NCI-H774 (cell line): ENCODE measurements at regions not wholly inside any gene's neighbourhood (a gene's known extent, or its start where the extent isn't known, plus 50 kb on each side); places are given as distances from the start of the nearest gene placed in this dataset.
"Not testable (repeated sequence)": the region's sequence is repeated elsewhere in the genome, so short reads cannot be mapped to it uniquely, and the experiment has no call there.

Experiments used
- DNase-seq: peaks from one replicate; lab custom pipeline; 2025; lab: John Stamatoyannopoulos, UW

DNA sequence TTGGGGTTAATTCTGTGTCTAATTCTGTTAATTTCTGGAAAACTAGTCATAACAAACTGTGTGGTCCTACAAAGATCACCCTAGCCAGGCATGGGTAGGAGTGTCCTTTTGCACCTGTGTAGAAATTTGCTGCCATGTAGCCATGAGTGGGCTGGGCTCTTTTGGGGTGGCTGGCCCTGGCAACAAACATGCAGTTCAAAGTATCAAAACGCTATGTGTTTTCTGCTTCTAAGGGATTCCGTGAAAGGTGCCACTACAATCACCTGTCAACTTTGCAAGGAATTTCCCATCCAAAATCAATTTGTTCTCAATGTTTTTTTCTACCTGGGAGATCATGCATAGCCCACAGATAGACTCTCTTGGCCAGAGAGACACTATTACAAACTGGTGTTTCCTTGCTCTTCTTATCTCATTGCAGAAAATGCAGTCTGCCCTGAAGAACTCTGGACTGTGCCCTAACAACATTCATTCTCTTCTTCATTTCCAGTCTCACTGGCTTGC, 537.7 kb upstream of the ID2 start:
- DNase-seq: no peak

DNA sequence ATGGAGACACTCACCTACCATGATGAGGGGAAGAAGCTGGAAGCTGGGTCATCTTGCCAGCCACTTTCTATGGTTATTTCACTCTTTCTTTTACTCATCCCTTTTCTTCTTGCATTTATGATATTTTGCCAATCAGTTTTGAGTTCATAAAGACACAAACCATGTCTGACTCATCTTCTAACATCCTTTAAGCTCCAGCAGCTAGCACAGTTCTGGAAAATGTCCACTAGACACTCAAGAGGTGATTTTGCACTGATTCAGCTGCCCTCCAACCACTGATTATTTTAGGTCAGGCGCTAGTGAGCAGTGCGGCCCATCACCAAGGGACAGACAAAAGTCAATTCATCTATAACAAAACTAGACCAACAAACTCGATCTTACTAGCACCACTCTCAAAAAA, 537.1 kb upstream of the ID2 start:
- DNase-seq: no peak

DNA sequence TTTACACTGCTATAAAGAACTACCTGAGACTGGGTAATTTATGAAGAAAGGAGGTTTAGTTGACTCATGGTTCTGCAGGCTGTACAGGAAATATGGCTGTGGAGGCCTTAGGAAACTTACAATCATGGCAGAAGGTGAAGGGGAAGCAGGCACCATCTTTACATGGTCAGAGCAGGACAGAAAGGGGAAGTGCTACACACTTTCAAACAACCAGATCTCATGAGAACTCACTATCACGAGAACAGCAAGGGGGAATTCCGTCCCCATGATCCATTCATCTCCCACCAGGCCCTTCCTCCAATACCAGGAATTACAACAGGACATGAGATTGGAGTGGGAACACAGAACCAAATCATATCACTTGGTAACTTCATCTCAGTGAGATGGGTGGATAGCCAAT, 536.5 kb upstream of the ID2 start:
- not testable (repeated sequence) for DNase-seq

DNA sequence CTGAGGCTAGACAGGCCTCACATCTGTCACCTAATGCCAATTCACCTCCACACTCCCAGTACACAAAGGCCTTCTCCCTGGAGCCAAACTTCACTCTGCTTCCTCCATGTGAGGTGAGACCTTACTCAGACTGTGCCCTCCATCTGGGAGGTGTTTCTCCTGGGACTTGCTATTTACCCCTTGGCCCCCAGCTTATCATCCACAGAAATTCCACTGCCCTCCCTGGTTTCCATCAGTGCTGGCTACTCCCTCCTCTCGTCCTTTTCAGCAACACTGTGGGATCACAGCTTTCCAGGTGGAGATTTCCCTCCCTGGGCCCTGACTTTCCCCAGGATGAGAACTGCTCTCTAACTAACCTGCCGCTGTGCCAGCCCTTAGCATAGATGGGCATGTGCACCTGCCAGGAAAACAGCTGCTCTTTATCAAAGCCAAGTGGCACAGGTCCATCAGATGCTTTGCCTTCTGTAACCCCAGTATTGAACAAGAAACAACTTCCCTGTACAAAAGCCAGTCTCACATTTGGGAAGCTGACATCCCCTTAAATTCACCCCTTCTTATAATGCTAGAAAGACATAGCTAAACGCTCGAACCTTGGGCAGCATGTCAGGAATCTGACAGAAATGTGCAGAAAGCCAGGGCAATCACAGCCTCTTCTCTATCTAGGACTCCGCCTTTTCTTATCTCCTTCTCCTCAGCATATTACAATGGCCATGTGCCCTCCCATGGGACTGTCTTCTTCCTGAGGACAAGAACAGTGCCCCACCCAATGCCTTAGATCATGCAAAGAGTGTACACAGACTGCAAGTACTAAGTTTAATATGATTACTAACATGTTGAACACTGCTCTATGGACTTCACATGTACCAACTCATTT, 535.5 kb upstream of the ID2 start:
- peak; percentile 48 for DNase-seq

DNA sequence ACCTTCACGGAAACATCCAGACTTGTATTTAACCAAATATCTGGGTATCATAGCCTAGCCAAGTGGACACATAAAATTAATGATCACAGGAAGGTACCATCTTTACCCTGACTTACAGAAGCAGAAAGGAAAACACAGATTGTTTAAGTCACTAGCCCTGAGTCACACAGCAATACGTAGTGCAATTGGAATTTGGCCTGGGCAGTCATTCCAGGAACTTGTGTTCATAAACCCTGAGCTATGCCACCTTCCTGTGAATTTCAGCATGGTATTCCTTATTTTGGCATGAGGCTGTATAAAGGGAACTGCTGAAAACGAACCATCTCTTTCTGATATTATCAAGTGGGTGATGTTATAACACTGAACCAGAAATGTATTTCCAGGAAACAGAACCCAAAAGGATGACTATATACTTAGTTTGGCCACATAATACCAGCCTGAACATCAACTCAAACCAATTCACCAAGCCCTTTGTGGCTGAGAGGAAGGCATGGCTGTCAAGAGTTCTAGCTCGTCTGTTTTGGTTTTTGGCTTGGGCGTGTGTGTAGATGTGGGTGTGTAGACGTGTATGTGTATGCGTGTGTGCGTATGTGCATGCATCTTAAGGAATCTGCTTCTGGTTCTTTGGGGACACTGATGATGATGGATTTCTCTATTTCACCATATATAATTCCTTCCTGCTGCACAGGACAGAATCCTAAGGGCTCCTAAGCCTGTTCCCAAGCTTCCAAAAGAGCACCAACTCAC, 533.4 kb upstream of the ID2 start:
- DNase-seq: no peak

DNA sequence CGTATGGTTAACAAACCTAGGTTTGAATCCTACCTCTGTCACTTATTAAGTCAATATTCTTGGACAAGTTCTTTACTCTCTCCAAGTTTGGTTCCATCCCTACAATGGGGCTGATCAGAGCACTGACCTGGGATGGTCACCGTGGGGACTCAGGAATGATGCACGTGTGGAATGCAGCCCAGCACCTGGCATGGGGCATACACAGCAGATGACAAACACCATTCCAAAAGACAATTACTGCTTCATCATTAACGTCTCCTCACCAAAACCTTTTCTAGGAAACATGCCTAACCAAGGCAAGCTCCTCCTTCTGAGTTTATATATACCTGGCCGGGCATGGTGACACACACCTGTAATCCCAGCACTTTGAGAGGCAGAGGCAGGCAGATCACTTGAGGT, 532.9 kb upstream of the ID2 start:
- DNase-seq: no peak

DNA sequence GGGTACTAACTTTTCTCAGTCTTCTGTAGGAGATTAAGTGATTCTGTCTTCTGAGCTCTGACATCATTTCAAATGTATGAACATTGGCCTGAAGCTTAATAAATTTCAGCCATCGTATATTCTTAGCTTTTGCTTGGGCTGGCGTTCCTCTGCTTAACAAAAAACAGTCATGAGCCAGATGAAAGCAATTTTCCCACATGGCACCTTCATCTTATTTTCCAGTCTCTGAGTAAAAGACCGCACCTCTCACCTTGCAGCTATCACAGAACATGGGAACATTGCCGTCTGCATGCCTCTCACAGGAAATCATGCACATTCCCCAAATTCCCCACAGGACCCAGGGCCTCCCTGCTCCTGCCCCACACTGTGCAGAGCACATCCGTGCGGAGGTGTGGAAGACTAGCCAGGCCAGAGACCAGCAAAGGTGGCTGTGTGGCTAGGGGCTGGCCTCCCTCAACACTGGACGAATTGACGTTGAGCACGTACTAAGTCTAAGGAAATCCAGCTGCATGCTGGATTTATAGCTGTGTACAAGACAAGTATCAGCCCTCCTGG, 531.8 kb upstream of the ID2 start:
- no peak for DNase-seq

DNA sequence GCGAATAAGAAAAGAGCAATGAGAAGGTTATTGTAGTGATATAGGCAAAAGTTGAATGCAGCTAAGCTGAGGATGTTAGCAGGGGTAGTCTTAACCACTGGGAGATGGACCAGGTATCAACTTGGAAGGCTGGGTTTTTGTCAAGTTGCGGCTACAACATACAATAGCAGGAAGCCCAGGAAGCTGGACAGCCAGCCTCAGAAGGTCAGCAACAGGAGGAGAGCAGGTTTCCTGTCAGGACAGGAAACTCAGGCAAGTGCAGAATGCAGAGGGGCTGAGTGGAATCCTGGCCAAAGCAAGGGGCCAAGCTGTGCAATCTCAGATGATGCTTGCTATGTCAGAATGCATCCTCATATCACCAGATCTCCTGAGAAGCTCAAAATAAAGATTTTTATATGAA, 530.0 kb upstream of the ID2 start:
- no peak for DNase-seq

DNA sequence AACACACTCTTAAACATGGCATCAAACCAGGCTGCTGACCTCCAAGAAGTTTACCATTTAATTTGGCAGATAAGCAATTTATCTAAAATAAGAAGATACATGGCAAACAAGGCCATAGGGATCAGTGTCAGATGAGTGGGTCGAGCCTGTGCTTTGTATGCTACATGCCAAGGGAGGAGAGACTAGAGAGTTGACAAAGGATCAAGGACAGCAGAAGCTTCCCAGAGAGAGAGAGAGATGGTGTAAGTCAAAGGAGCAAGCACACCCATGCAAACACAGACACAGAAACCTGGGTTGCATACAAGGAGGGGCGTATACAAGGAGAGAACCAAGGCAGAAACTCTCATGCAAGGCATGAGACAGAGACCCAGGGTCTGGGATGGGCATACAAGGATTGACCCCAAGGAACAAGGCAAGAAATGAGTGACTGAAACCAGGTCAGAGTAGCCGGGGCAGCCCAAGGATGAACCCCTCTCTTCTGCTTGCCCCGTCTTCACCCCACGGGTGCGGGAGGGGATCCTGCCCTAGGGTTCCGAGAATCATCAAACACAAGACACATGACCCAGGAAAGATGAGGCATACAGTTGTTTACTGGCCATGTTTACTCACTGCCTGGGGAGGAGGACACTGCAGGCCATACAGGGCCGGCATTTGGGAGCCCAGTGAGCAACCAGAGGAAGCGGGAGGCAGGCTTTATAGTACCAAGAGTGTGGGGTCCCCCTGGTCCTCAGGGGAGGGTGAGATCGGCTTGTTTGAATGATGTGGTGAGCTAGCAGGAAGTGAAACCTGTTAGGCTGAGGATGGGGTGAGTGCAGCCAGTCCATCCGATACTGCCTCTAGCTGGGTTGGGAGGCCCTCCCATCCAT, 529.2 kb upstream of the ID2 start:
- no peak for DNase-seq

DNA sequence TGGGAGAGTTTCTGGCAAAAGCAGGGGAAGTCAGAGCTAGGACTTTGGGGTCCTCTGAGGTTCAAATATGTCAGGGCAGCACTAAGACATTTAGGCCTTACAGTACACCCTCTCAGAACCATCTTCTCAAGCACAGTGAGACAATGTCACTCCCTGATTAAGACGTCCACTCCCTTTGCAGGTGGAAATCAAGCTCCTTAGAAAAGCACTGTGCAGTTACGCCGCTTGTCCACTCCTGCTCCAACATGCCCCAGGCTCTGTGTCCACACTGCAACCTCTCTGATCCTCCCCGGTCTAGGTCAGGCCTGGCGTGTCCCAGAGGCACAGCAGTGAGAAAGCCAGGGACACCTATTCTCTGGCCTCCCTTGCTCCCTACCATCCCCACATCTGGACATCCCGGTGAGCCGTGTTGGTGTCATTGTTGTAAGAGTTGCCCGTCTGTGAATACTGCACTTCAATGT, 528.6 kb upstream of the ID2 start:
- no peak for DNase-seq

DNA sequence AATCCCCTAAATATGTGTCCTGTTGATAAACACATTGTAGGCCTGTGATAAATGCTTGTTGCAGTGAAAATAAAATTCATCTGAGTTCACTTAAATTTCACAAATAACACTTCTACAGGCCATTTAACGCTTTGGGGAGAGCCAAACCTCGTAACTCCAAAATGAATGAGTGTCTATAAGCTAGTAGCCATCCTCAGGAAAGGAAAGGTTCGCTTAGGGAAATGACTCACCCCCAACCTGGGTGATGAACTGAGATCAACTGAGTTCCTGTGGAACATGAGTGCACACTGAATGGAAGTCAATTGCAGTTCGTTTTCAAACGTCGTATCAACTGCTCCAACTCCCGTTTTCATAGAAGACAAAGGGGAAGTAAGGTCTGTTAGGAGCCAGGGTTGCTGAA, 527.6 kb upstream of the ID2 start:
- DNase-seq: no peak

DNA sequence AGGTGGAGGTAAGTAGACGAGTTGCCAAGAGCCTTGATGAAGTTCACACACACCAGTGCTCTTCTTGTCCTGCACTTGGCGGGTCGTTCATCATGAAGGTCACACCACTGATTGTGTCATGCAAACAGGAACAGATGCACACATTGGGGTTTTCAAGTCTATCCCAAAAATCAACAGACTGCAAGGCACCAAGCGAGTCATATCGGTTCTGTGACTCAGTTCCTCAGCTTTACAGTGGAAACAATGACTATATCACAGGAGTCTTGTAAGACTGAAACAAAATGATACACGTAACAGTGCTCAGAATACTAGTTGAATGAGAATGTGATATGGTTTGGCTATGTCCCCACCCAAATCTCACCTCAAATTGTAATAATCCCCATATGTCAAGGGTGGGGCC, 526.9 kb upstream of the ID2 start:
- no peak for DNase-seq

DNA sequence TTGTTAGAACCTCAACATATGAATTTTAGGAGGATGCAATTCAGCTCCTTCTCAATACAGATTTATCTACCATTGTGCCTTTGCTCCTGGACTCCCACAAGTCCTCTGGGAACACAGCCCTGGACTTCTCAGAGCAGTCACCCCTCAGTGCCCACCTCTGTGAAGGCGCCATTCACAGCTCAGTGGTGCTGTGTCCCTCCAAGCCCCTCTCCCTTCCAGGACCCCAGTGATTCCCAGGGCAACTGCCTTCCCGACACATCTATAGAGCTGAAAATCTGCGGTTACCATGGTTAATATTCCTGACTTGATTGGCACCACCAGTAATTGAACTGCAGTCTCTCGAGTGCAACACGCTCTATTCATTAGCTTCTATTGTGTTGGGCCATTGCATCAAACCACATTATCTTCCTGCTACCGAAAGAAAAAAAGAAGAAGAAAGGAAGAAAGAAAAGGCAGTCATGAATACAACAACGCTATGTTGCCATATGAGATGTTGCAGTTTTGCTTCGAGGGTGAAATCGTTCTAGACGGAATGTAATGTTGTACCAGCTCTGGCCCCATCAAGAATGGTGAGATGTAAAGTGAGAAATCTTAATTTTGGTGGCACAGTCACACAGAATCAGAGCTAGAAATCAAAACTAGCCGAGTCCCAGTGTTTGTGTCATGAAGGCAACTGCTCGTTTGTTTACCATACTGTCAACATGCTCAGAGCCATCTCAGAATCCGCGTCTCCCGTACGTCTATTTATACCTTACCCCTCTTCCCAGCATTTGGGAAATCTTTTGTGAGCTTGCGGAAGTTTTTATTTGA, 524.0 kb upstream of the ID2 start:
- no peak for DNase-seq

DNA sequence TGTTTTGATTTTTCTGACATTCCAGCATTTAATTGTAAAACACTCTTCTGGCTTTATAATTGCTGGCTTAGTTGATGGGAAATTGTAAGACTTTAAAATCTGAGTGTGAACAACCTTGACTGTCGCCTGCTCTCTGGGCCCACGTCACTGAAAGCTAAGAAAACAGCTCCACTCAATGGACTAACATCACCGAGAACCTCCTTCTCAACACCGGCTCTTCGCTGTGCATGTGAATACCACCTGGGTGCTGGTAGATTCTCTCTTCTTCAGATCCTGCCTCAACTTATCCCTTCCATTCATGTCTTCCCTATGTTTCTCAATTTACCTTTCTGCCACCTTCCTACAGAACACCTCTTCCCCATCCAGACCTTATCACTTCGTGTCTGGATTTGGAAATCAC, 523.1 kb upstream of the ID2 start:
- no peak for DNase-seq

DNA sequence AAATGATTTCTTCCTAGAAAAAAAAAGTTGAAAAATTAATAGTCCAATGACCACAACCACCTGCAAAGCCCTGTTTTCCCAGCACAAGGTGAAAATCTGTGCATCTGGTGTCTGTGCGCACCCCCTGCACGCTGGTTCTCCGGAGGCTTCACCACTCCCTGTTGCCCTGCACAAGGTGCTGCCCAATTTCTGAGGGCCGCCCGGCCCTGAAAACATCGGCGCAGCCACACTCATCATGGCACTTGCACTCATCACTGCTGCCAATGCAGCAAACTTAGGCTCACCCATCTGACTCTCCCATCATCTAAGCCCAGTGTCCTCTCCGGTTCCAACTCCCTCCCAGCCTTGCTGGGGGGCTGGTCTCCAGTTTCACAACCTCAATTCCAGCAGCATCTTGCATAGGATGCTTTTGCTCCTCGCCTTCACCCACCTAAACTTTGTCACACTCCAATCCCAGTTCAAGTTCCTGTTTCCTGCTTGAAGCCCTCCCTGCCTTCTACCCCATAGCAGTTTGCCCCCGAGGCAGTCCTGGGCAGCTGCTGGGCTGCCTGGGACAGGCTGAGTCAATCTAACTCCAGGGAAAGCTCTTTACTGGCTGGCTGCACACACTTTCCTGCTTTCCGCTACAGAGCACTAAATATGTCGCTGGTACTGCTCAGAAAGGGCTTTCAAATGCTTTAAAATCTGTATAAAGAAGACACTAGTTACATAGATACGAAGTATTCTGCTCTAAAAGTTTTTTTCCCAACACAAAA, 522.5 kb upstream of the ID2 start:
- no peak for DNase-seq

DNA sequence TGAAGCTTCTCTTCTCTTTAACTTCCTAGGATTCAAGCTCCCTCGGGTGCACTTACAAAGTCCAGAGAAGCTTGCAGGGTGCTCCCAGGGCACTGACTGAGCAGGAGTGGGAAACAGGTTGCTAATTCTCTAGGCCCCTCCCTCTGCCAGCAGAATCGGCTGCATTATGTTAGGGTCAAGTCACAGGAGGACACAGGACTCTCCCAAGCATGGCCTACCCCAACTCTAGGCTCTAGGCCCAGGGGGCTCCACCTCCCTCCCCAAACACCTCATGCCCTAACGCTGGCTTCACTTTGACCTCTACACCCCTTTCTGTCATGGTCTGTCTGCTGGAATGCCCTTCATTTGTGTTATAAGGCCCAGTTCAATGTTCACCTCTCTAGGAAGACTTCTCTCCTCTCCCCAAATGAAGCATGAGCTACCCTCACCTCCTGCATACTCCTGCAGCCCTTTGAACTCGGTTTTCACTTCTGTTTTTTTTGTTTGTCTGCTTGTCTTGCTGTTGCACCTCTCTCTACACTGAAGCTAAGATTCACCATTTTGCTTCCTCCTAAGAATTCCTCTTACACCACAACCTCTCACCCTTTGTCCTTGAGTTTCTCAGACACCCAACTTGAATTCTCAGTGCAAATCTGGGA, 521.8 kb upstream of the ID2 start:
- DNase-seq: no peak

DNA sequence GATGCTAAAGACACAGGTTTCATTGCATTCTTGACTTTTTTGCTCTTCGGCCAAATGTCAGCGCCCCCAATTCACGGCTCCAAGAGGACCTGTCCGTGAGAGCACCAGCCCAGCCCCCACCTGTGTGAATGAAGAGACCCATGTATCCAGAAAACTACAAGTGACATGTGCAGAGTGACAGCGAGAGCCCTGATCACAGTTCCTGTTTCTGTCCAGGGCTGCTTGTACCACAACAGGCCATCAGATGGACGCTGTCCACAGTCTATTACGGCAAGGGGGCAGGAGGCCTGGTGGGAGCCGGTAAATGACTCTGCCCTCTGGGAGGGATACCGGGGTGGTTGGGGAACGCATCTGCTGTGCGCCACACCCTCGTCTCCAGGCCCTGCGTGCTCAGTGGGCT, 520.9 kb upstream of the ID2 start:
- no peak for DNase-seq

DNA sequence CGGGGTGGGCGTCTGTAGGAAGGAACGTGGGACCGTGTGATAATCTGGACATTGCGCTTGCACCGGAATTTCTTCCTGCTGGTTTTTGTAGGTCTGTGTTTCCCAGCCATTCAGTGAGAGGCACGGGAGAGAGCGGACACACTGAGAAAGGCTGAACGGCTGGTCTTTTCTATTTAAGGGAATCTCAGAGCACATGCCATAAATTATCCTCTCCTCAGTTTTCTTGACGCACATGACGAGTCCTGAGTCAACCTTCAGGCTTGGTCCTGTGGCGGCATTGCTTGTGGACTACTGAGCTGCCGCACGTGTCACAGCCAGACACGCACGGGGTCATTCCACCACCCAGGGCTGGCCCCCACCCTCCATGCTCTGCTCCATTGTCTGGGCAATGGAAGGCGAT, 519.3 kb upstream of the ID2 start:
- no peak for DNase-seq

DNA sequence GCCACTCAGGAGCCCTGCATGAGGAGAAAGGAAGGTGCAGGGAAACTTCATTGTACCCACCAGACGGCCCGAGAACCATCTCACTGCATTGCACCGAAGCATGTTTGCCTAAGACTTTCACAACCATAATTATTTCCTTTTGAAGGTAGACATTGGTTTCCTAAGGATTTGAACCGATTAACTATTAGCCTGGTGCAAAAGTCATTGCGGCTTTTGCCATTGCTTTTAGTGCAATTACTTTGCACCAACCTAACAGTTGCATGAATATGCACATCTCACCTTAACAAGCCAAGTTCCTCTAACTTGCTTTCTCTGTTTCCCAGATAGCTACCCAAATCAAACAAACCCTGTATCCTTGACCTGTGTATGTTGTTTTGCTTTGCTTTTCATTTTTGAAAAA, 516.3 kb upstream of the ID2 start:
- no peak for DNase-seq
